ENCODE measurements at regions not wholly inside any gene's neighbourhood (a gene's known extent, or its start where the extent isn't known, plus 50 kb on each side); places are given as distances from the start of the nearest gene placed in this dataset.

GRCh38 chr7:70994176-70994575, 137.8 kb upstream of the GALNT17 start:
- DNase-seq, result no peak

- no peak for DNase-seq
Measured at GRCh38 chr7:70997261-70997660, 134.7 kb upstream of the GALNT17 start.

GRCh38 chr7:71005109-71005508, 126.8 kb upstream of the GALNT17 start:
- no peak for DNase-seq

- no peak for DNase-seq
Measured at GRCh38 chr7:71009636-71010035, 122.3 kb upstream of the GALNT17 start.

GRCh38 chr7:71015252-71015900, 116.6 kb upstream of the GALNT17 start:
- DNase-seq, result no peak

- no peak for DNase-seq
Measured at GRCh38 chr7:71016401-71016800, 115.5 kb upstream of the GALNT17 start.

GRCh38 chr7:71017602-71018001, 114.3 kb upstream of the GALNT17 start:
- DNase-seq, result no peak

GRCh38 chr7:71019706-71020105, 112.2 kb upstream of the GALNT17 start:
- DNase-seq, result no peak

GRCh38 chr7:71021131-71021530, 110.8 kb upstream of the GALNT17 start:
- no peak for DNase-seq

- DNase-seq, result no peak
Measured at GRCh38 chr7:71026680-71027079, 105.3 kb upstream of the GALNT17 start.

- no peak for DNase-seq
Measured at GRCh38 chr7:71034243-71034642, 97.7 kb upstream of the GALNT17 start.

- DNase-seq, result no peak
Measured at GRCh38 chr7:71042591-71042990, 89.4 kb upstream of the GALNT17 start.

- no peak for DNase-seq
Measured at GRCh38 chr7:71050492-71050891, 81.5 kb upstream of the GALNT17 start.

GRCh38 chr7:71055504-71055903, 76.4 kb upstream of the GALNT17 start:
- DNase-seq, result no peak

GRCh38 chr7:71077743-71078476, 54.0 kb upstream of the GALNT17 start:
- no peak for DNase-seq
